GM23338 (cell line): ENCODE measurements at regions not wholly inside any gene's neighbourhood (a gene's known extent, or its start where the extent isn't known, plus 50 kb on each side); places are given as distances from the start of the nearest gene placed in this dataset.

Source experiments
- ATAC-seq: fragments of 200-7000 bp; cut with Tn5 transposase; 3 replicates; pipeline ENCODE4 v1.9.1; 2020
- DNase-seq: peaks from one replicate; pipeline ENCODE4 v3.0.0-alpha.2; 2015; ENCODE audit warnings: low spot score
- H2AFZ ChIP-seq: fragments of 200-600 bp; sonication (generic); 2 replicates; pipeline ENCODE4 v1.8.0; 2016; ENCODE audit warnings: antibody characterized with exemption, mild to moderate bottlenecking, moderate library complexity
- H3F3A ChIP-seq: fragments of 200-600 bp; sonication (generic); replicated peaks from 2 replicates; pipeline ENCODE4 v1.8.0; 2017; ENCODE audit warnings: antibody characterized with exemption, mixed run types, low read depth
- H3K27ac ChIP-seq: fragments of 200-600 bp; sonication (generic); 2 replicates; pipeline ENCODE4 v1.6.1; 2016; ENCODE audit warnings: low read depth
- H3K27me3 ChIP-seq: fragments of 200-600 bp; sonication (generic); 2 replicates; pipeline ENCODE4 v1.8.0; 2016; ENCODE audit warnings: mild to moderate bottlenecking, mixed run types, moderate library complexity; ENCODE audit not compliant: insufficient read depth
- H3K36me3 ChIP-seq: fragments of 200-600 bp; sonication (generic); 2 replicates; pipeline ENCODE4 v1.8.0; 2016; ENCODE audit warnings: mild to moderate bottlenecking; ENCODE audit not compliant: insufficient read depth
- H3K4me1 ChIP-seq: fragments of 200-600 bp; sonication (generic); 2 replicates; pipeline ENCODE4 v1.8.0; 2016; ENCODE audit warnings: mild to moderate bottlenecking, moderate library complexity; ENCODE audit not compliant: insufficient read depth
- H3K4me2 ChIP-seq: fragments of 200-600 bp; sonication (generic); 2 replicates; pipeline ENCODE4 v1.7.1; 2017; ENCODE audit warnings: mixed run types
- H3K4me3 ChIP-seq: fragments of 200-600 bp; sonication (generic); 2 replicates; pipeline ENCODE4 v1.6.1; 2016; ENCODE audit warnings: mixed run types
- H3K79me2 ChIP-seq: fragments of 200-600 bp; sonication (generic); replicated peaks from 2 replicates; pipeline ENCODE4 v1.8.0; 2017; ENCODE audit warnings: mild to moderate bottlenecking; ENCODE audit not compliant: insufficient read depth
- H3K9me2 ChIP-seq: fragments of 200-600 bp; sonication (generic); 2 replicates; pipeline ENCODE4 v1.8.0; 2017; ENCODE audit not compliant: insufficient read depth
- H4K20me1 ChIP-seq: fragments of 200-600 bp; sonication (generic); replicated peaks from 2 replicates; pipeline ENCODE4 v1.8.0; 2017; ENCODE audit warnings: mild to moderate bottlenecking; ENCODE audit not compliant: insufficient read depth
- H3K27ac Mint-ChIP-seq: 2 replicates; pipeline ENCODE4 v1.8.0; 2020; ENCODE audit warnings: inconsistent platforms, mild to moderate bottlenecking, moderate library complexity, mixed read lengths
- H3K27me3 Mint-ChIP-seq: 3 replicates; pipeline ENCODE4 v1.8.0; 2022; ENCODE audit warnings: low read depth, mild to moderate bottlenecking, moderate library complexity, mixed read lengths, inconsistent platforms; ENCODE audit not compliant: insufficient read depth, poor library complexity
- H3K36me3 Mint-ChIP-seq: 3 replicates; pipeline ENCODE4 v1.8.0; 2021; ENCODE audit warnings: low read depth, mild to moderate bottlenecking, inconsistent platforms, moderate library complexity, mixed read lengths
- H3K4me1 Mint-ChIP-seq: 3 replicates; pipeline ENCODE4 v1.8.0; 2020; ENCODE audit warnings: mild to moderate bottlenecking, inconsistent platforms, mixed read lengths
- H3K4me3 Mint-ChIP-seq: 3 replicates; pipeline ENCODE4 v1.8.0; 2021; ENCODE audit warnings: moderate library complexity, mild to moderate bottlenecking, inconsistent platforms, mixed read lengths
- H3K9me3 Mint-ChIP-seq: 3 replicates; pipeline ENCODE4 v1.8.0; 2020; ENCODE audit warnings: moderate library complexity, mild to moderate bottlenecking, inconsistent platforms, mixed read lengths
- CREB1 ChIP-seq: fragments of 250-450 bp; sonication (Bioruptor Pico); IDR thresholded peaks from 2 replicates; pipeline ENCODE4 v1.5.0; 2020; ENCODE audit warnings: low read depth, mild to moderate bottlenecking, moderate library complexity
- CTCF ChIP-seq, 2 experiments: fragments of 200-600 bp in 1 of 2; sonication (generic) in 1 of 2; conservative IDR thresholded peaks; 2 replicates each; pipeline versions ENCODE4 v1.5.1 to v1.6.1; 2016 to 2017; ENCODE audit warnings: antibody characterized with exemption in 2 of 2, low read depth in 2 of 2, mild to moderate bottlenecking in 2 of 2, moderate library complexity in 1 of 2
- ETS1 ChIP-seq: IDR thresholded peaks from 2 replicates; pipeline ENCODE4 v1.6.1; 2016; ENCODE audit warnings: antibody characterized with exemption
- EZH2phosphoT487 ChIP-seq: fragments of 200-600 bp; sonication (generic); IDR thresholded peaks from one replicate; pipeline ENCODE4 v1.8.1; 2018; ENCODE audit warnings: antibody characterized with exemption; ENCODE audit not compliant: unreplicated experiment
- JUNB ChIP-seq: IDR thresholded peaks from one replicate; pipeline ENCODE4 v1.6.1; 2016; ENCODE audit warnings: antibody characterized with exemption; ENCODE audit not compliant: unreplicated experiment
- NANOG ChIP-seq: IDR thresholded peaks from 2 replicates; pipeline ENCODE4 v1.6.1; 2016; ENCODE audit warnings: antibody characterized with exemption, borderline replicate concordance
- POLR2AphosphoS5 ChIP-seq: IDR thresholded peaks from 2 replicates; pipeline ENCODE4 v1.6.1; 2016; ENCODE audit warnings: antibody characterized with exemption, low read depth
- TF ChIP-seq, protein P1 (sequence below): IDR thresholded peaks from one replicate; pipeline ENCODE4 v1.6.1; 2018; ENCODE audit warnings: antibody characterized with exemption; ENCODE audit not compliant: unreplicated experiment

GRCh38 chr6:147060636-147061035 is 143.6 kb upstream of the STXBP5 start:
- Histone ChIP-seq H3K9me2 (no peaks in the 10 kb centered on the region), H2AFZ (no peak overlapping the region), H3K79me2 (no peaks in the 10 kb centered on the region), H3K27ac (no peak overlapping the region), H3K4me1 (peaks cover 4% of the 10 kb centered on the region), H3F3A (no peaks in the 10 kb centered on the region), H3K4me2 (no peak overlapping the region), H3K4me3 (no peak overlapping the region), H3K27me3 (no peaks in the 10 kb centered on the region), H4K20me1 (no peaks in the 10 kb centered on the region), H3K36me3 (no peaks in the 10 kb centered on the region)
- peaks cover 2% of the 10 kb centered on the region for H3K27me3 Mint-ChIP-seq
- ATAC-seq (no peak), DNase-seq (no peak)
- H3K4me1 Mint-ChIP-seq, result peaks cover 9% of the 10 kb centered on the region
- TF ChIP-seq JUNB, result no peak
- no peak for TF ChIP-seq ETS1
- TF ChIP-seq NANOG, result no peak
- TF ChIP-seq POLR2AphosphoS5, result no peak
- no peak overlapping the region for H3K4me3 Mint-ChIP-seq
- no peak overlapping the region for H3K27ac Mint-ChIP-seq
- peaks cover 3% of the 10 kb centered on the region; the same call in 2 of the 3 replicates for H3K9me3 Mint-ChIP-seq
- no peaks in the 10 kb centered on the region for H3K36me3 Mint-ChIP-seq

DNA sequence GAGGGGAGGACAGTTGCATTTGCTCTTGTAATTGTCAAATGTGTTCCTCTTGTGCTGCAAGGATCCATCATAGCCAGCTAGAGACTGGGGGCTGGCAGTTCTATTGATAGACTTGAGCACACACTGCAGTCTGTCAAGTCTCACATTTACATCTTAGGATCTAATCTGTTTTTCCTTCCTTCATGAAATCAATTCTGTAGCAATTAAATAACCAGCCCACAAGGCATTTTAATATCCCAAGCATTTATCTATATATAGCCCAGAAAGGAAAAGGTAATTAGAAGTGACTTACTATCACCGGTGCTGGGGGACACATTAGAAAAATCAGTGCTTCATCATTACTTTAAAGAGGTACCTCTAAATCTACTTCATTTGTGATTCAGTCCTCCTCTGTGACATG is 143.0 kb upstream of the STXBP5 start:
- H4K20me1 ChIP-seq, result no peaks in the 10 kb centered on the region
- no peaks in the 10 kb centered on the region for H3F3A ChIP-seq
- no peak overlapping the region for H2AFZ ChIP-seq
- H3K4me2 ChIP-seq, result no peak overlapping the region
- H3K27me3 Mint-ChIP-seq, result peaks cover 2% of the 10 kb centered on the region
- H3K4me3 ChIP-seq, result no peak overlapping the region
- H3K27ac Mint-ChIP-seq, result no peak overlapping the region
- peaks cover 3% of the 10 kb centered on the region; the same call in 2 of the 3 replicates for H3K4me1 Mint-ChIP-seq
- no peaks in the 10 kb centered on the region for H3K79me2 ChIP-seq
- H3K9me3 Mint-ChIP-seq, result peaks cover 3% of the 10 kb centered on the region; the same call in 2 of the 3 replicates
- H3K36me3 ChIP-seq, result no peaks in the 10 kb centered on the region
- no peak for DNase-seq
- TF ChIP-seq, protein P1, sequence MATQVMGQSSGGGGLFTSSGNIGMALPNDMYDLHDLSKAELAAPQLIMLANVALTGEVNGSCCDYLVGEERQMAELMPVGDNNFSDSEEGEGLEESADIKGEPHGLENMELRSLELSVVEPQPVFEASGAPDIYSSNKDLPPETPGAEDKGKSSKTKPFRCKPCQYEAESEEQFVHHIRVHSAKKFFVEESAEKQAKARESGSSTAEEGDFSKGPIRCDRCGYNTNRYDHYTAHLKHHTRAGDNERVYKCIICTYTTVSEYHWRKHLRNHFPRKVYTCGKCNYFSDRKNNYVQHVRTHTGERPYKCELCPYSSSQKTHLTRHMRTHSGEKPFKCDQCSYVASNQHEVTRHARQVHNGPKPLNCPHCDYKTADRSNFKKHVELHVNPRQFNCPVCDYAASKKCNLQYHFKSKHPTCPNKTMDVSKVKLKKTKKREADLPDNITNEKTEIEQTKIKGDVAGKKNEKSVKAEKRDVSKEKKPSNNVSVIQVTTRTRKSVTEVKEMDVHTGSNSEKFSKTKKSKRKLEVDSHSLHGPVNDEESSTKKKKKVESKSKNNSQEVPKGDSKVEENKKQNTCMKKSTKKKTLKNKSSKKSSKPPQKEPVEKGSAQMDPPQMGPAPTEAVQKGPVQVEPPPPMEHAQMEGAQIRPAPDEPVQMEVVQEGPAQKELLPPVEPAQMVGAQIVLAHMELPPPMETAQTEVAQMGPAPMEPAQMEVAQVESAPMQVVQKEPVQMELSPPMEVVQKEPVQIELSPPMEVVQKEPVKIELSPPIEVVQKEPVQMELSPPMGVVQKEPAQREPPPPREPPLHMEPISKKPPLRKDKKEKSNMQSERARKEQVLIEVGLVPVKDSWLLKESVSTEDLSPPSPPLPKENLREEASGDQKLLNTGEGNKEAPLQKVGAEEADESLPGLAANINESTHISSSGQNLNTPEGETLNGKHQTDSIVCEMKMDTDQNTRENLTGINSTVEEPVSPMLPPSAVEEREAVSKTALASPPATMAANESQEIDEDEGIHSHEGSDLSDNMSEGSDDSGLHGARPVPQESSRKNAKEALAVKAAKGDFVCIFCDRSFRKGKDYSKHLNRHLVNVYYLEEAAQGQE, result no peak
- no peak for TF ChIP-seq CTCF (conservative IDR thresholded peaks at IDR 0.05; ENCODE audit: low read depth in 2 of 2)
- no peak for TF ChIP-seq CREB1
- TF ChIP-seq EZH2phosphoT487, result no peak
- no peaks in the 10 kb centered on the region; the same call in 1 of the 2 replicates for H3K4me1 ChIP-seq
- no peaks in the 10 kb centered on the region for H3K9me2 ChIP-seq
- no peaks in the 10 kb centered on the region for H3K36me3 Mint-ChIP-seq
- no peaks in the 10 kb centered on the region for H3K27me3 ChIP-seq
- ATAC-seq, result no peak
- no peak overlapping the region; the same call in 1 of the 2 replicates for H3K27ac ChIP-seq
- H3K4me3 Mint-ChIP-seq, result no peak overlapping the region
